NCI-H2196 (cell line): ENCODE measurements at regions not wholly inside any gene's neighbourhood (a gene's known extent, or its start where the extent isn't known, plus 50 kb on each side); places are given as distances from the start of the nearest gene placed in this dataset.
A peak's percentile ranks its signal among the peaks of the same experiment; 100 is the strongest.

ENCODE experiments used
- DNase-seq: peaks from one replicate; lab custom pipeline; 2025; ENCODE audit not compliant: unreplicated experiment; lab: John Stamatoyannopoulos, UW

DNA sequence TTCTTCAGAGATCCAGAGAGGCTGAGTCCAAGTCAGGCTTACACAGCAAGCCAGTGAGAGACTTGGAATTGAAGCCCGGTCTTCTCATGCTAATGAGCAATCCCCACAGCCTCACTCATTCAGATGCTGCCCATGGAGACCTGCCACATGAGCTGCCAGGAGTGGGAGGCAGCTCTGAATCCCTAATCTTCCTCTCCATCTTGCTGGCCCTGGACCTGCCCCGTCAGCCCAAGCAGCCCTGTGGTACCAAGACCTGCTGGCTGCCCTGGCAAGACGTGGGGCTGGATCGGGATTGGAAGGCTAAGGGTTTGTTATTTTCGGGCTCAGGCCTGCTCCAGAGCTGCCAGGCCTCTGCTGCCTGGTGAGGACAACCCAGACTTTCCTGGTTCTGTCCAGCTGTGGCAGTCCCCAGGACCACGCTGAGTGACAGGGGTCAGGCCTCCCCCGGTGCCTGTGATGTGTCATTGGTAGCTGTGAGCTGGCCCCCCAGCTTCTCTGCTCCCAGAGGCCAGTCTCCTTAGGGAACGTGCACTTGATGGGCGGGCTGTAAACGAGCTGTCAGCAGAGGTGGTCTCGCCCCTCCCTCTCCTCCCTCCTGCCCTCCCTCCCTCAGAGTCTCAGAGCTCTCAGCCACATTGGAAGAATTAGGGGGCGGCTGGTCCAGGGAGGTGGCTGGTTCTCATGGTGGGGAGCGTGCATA, 135.0 kb downstream of the FOXD2 start:
- no peak for DNase-seq

DNA sequence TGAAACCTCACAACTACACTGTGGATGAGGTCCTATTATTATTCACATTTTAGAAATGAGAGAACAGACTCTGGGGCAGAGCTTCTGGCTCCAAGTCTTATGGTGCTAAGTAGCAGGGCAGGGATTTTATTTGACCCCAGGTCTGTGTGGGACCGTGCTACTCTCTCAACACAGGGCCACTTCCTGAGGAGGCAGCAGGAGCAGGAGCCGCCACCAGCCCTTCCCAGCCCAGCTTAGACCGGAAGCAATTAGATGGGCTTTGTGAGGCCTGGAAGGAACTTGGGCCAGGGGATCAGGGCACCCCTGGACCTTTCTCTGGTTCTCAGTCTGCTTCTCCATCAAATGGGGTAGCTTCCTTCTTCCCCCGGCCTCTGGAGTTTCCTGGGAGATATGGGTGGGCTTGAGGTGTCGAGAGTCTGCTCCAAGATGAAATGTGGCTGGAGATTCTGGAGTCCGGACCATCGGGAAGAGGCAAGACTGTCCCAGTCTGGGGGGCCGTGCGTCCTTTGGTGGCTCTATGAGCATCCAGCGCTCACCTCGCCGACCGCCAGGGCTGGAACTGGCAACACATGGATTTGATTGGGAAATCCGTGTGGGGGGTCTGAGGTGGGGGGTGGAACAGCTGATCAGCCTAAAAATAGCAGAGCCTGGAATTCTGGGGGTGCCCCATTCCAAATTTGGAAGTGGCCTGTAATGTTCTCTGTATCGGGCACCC, 136.8 kb downstream of the FOXD2 start:
- no peak for DNase-seq

- DNase-seq = no peak
Observed at GRCh38 chr1:47575855-47576757, 138.3 kb downstream of the FOXD2 start.

GRCh38 chr1:47576758-47577115, 138.9 kb downstream of the FOXD2 start:
- no peak for DNase-seq

DNA sequence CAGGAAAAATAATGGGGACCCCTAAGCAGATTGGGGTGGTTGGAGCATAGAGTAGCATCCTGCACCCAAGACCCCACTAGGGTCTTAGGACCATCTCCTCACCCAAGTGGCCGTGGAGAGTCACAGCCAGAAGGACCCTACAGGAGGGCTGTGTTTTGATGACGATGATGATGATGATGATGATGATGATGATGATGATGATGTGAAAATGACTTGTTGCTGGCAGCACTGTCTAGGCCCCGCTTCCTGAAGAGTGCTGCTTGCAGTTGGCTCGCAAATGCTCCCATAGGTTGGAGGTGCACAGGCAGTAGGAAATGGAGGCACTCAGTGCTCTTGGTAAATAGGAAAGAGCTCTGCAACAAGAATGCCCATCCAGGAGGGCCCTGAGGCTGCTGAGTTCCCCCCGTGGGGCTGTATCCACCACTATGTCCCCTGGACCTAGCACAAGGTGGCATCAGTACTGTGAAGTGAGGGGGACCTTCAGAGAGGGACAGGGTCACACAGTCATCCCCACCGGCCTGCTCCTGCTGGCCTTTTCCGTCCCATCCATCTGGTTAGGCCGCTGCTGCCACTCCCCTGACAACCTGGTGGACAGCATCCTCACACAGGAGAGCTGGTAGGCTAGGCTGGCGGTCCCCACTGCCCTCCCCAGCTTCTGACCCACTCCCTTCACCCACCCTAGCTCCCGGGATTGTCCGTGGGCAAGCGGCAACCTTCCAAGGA, 139.6 kb downstream of the FOXD2 start:
- DNase-seq = no peak

DNA sequence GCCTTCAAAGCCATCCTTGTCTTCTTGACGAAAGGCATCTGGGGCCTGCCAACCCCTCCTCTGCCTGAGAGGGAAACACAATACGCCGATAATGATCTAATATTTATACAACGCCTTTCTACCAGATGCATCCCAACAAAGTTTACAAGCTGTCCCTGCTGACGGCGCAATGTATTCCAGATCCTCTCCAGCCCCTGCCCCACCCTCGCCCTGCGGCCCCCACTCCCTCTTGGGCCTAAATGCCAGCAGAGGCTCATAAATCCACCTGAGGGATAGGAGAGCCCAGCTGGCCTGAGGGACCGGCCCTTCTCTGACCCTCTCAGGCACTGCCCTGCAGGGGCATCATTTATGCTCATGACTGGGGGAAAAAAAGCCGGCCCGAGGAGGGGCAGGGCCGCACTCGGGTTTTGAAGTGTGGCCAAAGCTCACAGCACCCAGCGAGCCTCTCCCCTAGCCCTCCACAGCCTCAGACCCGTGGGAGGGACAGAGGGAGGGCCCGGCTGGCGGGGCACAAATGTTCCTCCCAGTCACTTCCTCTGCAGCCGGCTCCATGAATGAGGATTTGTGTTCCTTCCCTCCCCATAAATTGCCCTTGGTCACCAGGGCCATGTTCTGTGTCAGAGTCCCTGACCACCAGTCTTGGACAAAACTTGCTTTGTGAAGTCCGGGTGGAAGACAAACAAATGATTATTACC, 140.3 kb downstream of the FOXD2 start:
- no peak for DNase-seq

DNA sequence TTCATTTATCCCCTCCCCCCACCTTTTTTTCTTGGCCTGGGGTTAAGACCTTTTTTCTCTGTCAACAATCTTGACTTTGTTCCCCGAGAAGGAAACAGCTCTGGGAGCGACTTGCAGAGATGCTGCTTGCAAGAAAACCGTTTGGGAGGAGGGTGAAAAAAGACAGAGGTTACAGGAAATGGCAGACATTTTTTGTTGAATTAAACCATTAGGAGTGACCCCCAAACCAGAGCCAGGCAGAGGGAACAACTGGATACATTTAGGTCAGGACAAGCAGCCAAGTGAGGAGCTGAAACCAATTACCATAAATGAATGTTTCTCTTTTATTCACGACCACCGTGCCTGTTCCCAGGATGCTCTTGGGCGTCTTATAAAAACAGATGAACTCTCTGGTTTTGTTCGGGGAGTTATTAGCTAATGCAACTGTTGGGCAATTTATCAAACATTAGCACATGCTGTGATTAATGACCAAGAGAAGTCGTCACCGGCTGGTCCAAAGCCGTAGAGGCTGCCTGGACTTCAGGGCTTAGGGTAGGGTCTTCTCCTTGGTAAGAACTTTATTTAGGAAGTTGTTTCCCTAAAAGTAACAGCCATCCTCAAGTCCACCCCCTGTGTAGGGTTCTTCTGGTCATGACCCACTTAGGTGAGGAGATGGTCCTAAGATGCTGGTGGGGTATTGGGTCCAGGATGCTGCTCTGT, 141.0 kb downstream of the FOXD2 start:
- no peak for DNase-seq

- DNase-seq = no peak
Observed at GRCh38 chr1:47579809-47580208, 142.0 kb downstream of the FOXD2 start.

- no peak for DNase-seq
Observed at GRCh38 chr1:47580451-47580995, 142.7 kb downstream of the FOXD2 start.

GRCh38 chr1:47582891-47583608, 145.2 kb downstream of the FOXD2 start:
- no peak for DNase-seq

DNA sequence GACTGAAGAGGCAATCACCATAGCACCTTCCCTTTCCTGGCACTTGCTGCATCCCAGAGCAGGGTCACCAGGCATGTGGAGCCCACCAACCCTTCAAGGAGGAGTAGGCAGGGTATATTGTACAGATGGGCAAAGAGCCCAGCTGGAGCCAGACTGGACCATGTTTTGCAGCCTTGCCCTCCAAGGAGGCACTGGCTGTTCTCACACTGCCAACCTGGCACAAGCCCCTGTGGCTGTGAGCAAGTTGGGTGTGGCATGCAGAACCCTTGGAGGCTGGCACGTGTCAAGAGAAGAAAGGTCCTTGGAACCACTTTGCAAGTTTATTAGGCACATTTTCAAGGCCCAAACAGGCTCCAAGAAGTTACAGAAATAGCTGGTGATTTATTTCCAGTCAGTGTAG, 146.4 kb downstream of the FOXD2 start:
- no peak for DNase-seq

DNA sequence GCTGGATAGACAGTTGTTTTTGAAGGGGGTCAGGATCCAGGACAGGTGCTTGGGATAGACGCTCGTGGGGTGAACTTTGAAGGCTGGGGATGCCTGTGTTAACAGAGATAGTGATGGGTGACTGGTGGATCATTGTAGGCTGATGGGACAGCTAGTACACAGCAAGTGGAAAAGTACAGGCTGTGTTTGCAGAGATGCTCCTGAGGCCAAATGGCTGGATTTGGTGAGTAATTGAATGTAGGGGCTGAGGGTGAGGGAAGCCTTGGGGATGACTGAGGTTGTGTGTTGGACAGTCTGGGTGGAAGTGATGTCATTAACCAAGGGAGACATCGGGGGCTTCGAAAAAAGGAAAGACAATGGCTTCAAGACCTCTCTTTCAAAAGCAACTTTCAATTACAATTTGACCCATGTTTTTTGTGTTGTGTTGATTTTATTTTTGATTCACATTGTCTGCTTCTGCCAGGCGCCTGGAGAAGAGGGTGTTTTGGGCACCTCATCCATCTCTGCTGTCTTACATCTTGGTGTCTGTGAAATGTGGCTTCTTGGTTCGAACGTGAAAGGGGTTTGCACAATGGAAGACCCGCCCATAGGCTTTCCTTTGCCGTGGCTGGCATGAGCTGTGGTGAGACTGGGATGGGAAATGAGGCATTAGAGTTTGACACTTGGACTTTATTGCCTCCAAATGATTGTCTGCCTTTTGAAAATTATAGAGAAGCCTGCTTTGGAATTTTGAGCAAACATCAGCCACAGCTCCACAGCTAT, 147.5 kb downstream of the FOXD2 start:
- DNase-seq = no peak

GRCh38 chr1:47587891-47588582, 150.2 kb downstream of the FOXD2 start:
- DNase-seq = no peak

GRCh38 chr1:47590523-47591225, 152.8 kb downstream of the FOXD2 start:
- DNase-seq = no peak

GRCh38 chr1:47591801-47592200, 154.0 kb downstream of the FOXD2 start:
- no peak for DNase-seq

DNA sequence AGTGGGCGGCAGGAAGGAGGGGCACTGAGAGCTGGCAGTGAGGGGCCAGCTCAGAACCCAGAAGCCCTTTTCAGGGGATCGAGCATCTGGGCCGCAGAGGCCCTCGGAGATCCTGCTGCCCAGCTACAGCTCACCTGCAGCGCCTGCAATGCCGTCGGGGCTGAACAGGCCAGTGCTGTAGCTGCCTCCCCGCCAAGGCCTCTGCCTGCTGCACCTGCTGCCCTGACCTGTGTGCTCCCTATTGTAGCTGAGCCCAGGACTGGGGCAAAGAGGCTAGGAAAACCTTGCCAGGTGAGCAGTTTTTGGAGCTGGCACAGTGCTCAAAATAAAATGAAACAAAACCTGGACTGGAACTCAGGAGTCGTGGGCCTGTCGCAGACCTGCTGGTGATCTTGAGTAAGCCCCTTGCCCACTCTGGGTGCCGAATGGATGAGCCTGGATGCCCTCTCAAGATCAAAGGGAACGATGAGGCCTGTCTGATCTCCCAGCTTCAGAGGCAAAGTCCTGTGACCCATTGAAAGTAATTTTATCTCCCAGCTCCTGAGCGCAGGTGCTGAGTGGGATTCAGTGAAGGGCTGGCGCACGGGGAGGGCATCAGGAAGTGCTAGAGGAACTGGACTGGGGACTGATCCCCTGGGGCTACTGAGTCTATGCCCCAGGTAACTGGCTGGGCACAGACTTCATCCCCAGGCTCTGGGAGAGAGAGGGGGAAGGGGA, 154.6 kb downstream of the FOXD2 start:
- peak; percentile 12 for DNase-seq
